Keratinocyte (primary cell): ENCODE measurements at regions not wholly inside any gene's neighbourhood (a gene's known extent, or its start where the extent isn't known, plus 50 kb on each side); places are given as distances from the start of the nearest gene placed in this dataset.

Source experiments
- DNase-seq: peaks from one replicate; pipeline ENCODE4 v3.0.0-alpha.2; 2011; ENCODE audit warnings: low read depth, missing footprints, low spot score
- FAIRE-seq: peaks from 2 replicates; lab custom pipeline; 2011; peaks lifted over from hg19 to GRCh38; lab: Jason Lieb, UNC
- H2AFZ ChIP-seq: 2 replicates; pipeline ENCODE4 v1.6.0; 2012; ENCODE audit warnings: low read length, control low read depth, inconsistent platforms; ENCODE audit not compliant: control insufficient read depth
- H3K27ac ChIP-seq: 2 replicates; pipeline ENCODE4 v1.5.1; 2011; ENCODE audit warnings: low read length; ENCODE audit not compliant: control insufficient read depth, insufficient read depth
- H3K27me3 ChIP-seq: 3 replicates; pipeline ENCODE4 v1.6.0; 2011; ENCODE audit warnings: low read length; ENCODE audit not compliant: control insufficient read depth, insufficient read depth; ENCODE audit errors: extremely low read depth
- H3K36me3 ChIP-seq, 2 experiments: 2 replicates in 1 of 2; 3 replicates in 1 of 2; pipeline ENCODE4 v1.5.1; 2011; ENCODE audit warnings: low read length in 2 of 2, mild to moderate bottlenecking in 1 of 2; ENCODE audit not compliant: control insufficient read depth in 2 of 2, insufficient read depth in 2 of 2; ENCODE audit errors: extremely low read depth in 1 of 2
- H3K4me1 ChIP-seq: 3 replicates; pipeline ENCODE4 v1.5.1; 2011; ENCODE audit warnings: low read length; ENCODE audit not compliant: control insufficient read depth, insufficient read depth; ENCODE audit errors: extremely low read depth
- H3K4me2 ChIP-seq: 3 replicates; pipeline ENCODE4 v1.6.0; 2011; ENCODE audit warnings: low read depth, low read length; ENCODE audit not compliant: control insufficient read depth, insufficient read depth; ENCODE audit errors: extremely low read depth
- H3K4me3 ChIP-seq, 3 experiments: fragments of 200-600 bp in 1 of 3; sonication (generic) in 1 of 3; 2 replicates in 2 of 3; 3 replicates in 1 of 3; pipeline ENCODE4 v1.5.1; 2011 to 2016; ENCODE audit warnings: low read length in 3 of 3, mild to moderate bottlenecking in 3 of 3, control low read depth in 2 of 3, inconsistent platforms in 1 of 3, low read depth in 1 of 3, mixed read lengths in 1 of 3, mixed run types in 1 of 3, moderate library complexity in 1 of 3; ENCODE audit not compliant: control insufficient read depth in 2 of 3, insufficient read depth in 2 of 3; ENCODE audit errors: extremely low read depth in 1 of 3
- H3K79me2 ChIP-seq: 2 replicates; pipeline ENCODE4 v1.6.0; 2012; ENCODE audit warnings: low read length; ENCODE audit not compliant: control insufficient read depth, insufficient read depth
- H3K9ac ChIP-seq: 3 replicates; pipeline ENCODE4 v1.6.0; 2011; ENCODE audit warnings: low read length; ENCODE audit not compliant: control insufficient read depth, insufficient read depth; ENCODE audit errors: extremely low read depth
- H3K9me1 ChIP-seq: 3 replicates; pipeline ENCODE4 v1.6.0; 2011; ENCODE audit warnings: low read length; ENCODE audit not compliant: control insufficient read depth, insufficient read depth; ENCODE audit errors: extremely low read depth
- H3K9me3 ChIP-seq: 2 replicates; pipeline ENCODE4 v1.5.1; 2012; ENCODE audit warnings: low read depth, low read length; ENCODE audit not compliant: control insufficient read depth
- H4K20me1 ChIP-seq: 3 replicates; pipeline ENCODE4 v1.6.0; 2011; ENCODE audit warnings: low read length; ENCODE audit not compliant: control insufficient read depth, insufficient read depth; ENCODE audit errors: extremely low read depth
- EZH2 ChIP-seq: IDR thresholded peaks from one replicate; pipeline ENCODE4 v1.6.1; 2012; ENCODE audit warnings: inconsistent platforms, mild to moderate bottlenecking, low read length, moderate library complexity
- dilution Hi-C: fragments of 300-500 bp; cut with MboI; formaldehyde crosslinking; loops from one replicate; pipeline ENCODE4 v1.7.0; 2020; ENCODE audit warnings: low sequenced_read_pairs; ENCODE audit not compliant: extremely low pct_ligation_motif_present
- TF ChIP-seq, protein P1 (sequence below), 3 experiments: IDR thresholded peaks in 1 of 3; conservative IDR thresholded peaks in 1 of 3; optimal IDR thresholded peaks in 1 of 3; 2 replicates in 2 of 3; 3 replicates in 1 of 3; pipeline versions ENCODE3 to v1.5.1; 2011; ENCODE audit warnings: low read length in 3 of 3, mild to moderate bottlenecking in 3 of 3, moderate library complexity in 2 of 3, control low read depth in 1 of 3, inconsistent platforms in 1 of 3; ENCODE audit not compliant: insufficient read depth in 2 of 3; ENCODE audit errors: extremely low read depth in 1 of 3

GRCh38 chrX:26845056-26845455, 618.1 kb downstream of the PPP4R3C start:
- H3K9me1 ChIP-seq, result no peaks in the 10 kb centered on the region
- H2AFZ ChIP-seq, result no peak overlapping the region
- no peaks in the 10 kb centered on the region for H3K9me3 ChIP-seq
- H3K27me3 ChIP-seq, result no peaks in the 10 kb centered on the region
- H3K4me2 ChIP-seq, result no peak overlapping the region
- no peaks in the 10 kb centered on the region for H3K4me1 ChIP-seq
- dilution Hi-C loops, result no loop called here
- H3K9ac ChIP-seq, result no peak overlapping the region
- no peaks in the 10 kb centered on the region for H3K36me3 ChIP-seq
- H3K4me3 ChIP-seq, result no peak overlapping the region
- H3K79me2 ChIP-seq, result no peaks in the 10 kb centered on the region
- DNase-seq, result no peak
- no peak for FAIRE-seq
- no peaks in the 10 kb centered on the region for H4K20me1 ChIP-seq
- no peak for TF ChIP-seq EZH2
- TF ChIP-seq, protein P1, sequence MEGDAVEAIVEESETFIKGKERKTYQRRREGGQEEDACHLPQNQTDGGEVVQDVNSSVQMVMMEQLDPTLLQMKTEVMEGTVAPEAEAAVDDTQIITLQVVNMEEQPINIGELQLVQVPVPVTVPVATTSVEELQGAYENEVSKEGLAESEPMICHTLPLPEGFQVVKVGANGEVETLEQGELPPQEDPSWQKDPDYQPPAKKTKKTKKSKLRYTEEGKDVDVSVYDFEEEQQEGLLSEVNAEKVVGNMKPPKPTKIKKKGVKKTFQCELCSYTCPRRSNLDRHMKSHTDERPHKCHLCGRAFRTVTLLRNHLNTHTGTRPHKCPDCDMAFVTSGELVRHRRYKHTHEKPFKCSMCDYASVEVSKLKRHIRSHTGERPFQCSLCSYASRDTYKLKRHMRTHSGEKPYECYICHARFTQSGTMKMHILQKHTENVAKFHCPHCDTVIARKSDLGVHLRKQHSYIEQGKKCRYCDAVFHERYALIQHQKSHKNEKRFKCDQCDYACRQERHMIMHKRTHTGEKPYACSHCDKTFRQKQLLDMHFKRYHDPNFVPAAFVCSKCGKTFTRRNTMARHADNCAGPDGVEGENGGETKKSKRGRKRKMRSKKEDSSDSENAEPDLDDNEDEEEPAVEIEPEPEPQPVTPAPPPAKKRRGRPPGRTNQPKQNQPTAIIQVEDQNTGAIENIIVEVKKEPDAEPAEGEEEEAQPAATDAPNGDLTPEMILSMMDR (optimal IDR thresholded peaks at IDR 0.05 in 1 of 3, IDR thresholded peaks at IDR 0.05 in 1 of 3, conservative IDR thresholded peaks at IDR 0.05 in 1 of 3; ENCODE audit: extremely low read depth in 1 of 3, insufficient read depth in 2 of 3, low read length in 3 of 3), result no peak
- no peak overlapping the region for H3K27ac ChIP-seq

DNA sequence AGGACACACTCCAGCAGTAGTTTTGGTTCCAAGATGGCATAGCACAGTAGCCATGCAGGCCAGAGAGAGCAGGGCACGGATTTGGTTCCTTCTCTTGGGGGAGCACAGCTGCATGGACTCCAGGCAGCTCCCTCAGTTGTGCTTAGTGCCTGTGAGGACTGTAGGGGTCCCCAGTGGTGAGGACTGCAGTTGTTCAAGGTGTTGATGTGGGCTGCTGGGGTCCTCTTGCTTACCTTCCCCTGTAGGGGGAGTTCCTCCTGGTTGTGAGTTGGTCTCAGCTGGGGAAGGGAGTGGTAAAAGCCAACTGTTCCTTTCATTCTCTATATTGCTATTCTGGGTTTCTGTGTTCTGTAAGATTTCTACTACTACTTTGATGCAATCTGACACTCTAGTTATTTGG, 606.5 kb downstream of the MAGEB5 start:
- no peaks in the 10 kb centered on the region for H3K9me1 ChIP-seq
- TF ChIP-seq, protein P1 (optimal IDR thresholded peaks at IDR 0.05 in 1 of 3, IDR thresholded peaks at IDR 0.05 in 1 of 3, conservative IDR thresholded peaks at IDR 0.05 in 1 of 3; ENCODE audit: extremely low read depth in 1 of 3, insufficient read depth in 2 of 3, low read length in 3 of 3), result no peak
- TF ChIP-seq EZH2, result no peak
- no peak overlapping the region for H3K9ac ChIP-seq
- H3K79me2 ChIP-seq, result no peaks in the 10 kb centered on the region
- FAIRE-seq, result no peak
- peaks cover 2% of the 10 kb centered on the region for H3K9me3 ChIP-seq
- no peak overlapping the region for H2AFZ ChIP-seq
- H3K4me2 ChIP-seq, result no peak overlapping the region
- no peaks in the 10 kb centered on the region for H3K27me3 ChIP-seq
- H3K36me3 ChIP-seq, result no peaks in the 10 kb centered on the region
- dilution Hi-C loops, result no loop called here
- H4K20me1 ChIP-seq, result no peaks in the 10 kb centered on the region
- H3K27ac ChIP-seq, result no peak overlapping the region
- DNase-seq, result no peak
- no peak overlapping the region for H3K4me3 ChIP-seq
- no peaks in the 10 kb centered on the region for H3K4me1 ChIP-seq
